Osteocyte (in vitro differentiated cells): ENCODE measurements at regions not wholly inside any gene's neighbourhood (a gene's known extent, or its start where the extent isn't known, plus 50 kb on each side); places are given as distances from the start of the nearest gene placed in this dataset.
A peak's percentile ranks its signal among the peaks of the same experiment; 100 is the strongest.

ENCODE experiments used
- DNase-seq: peaks from one replicate; pipeline ENCODE4 v3.0.0; 2021; ENCODE audit warnings: mixed read lengths; ENCODE audit not compliant: unreplicated experiment; ENCODE audit errors: extremely low spot score
- H3K27ac Mint-ChIP-seq: one replicate; pipeline ENCODE4 v1.8.0; 2021; ENCODE audit warnings: mild to moderate bottlenecking, mixed read lengths; ENCODE audit not compliant: unreplicated experiment
- H3K27me3 Mint-ChIP-seq: one replicate; pipeline ENCODE4 v1.8.0; 2021; ENCODE audit warnings: mixed read lengths; ENCODE audit not compliant: unreplicated experiment
- H3K36me3 Mint-ChIP-seq: one replicate; pipeline ENCODE4 v1.8.0; 2021; ENCODE audit warnings: mixed read lengths; ENCODE audit not compliant: unreplicated experiment
- H3K4me1 Mint-ChIP-seq: one replicate; pipeline ENCODE4 v1.8.0; 2021; ENCODE audit warnings: mixed read lengths; ENCODE audit not compliant: unreplicated experiment
- H3K4me3 Mint-ChIP-seq: one replicate; pipeline ENCODE4 v1.8.0; 2021; ENCODE audit warnings: mild to moderate bottlenecking, moderate library complexity, mixed read lengths; ENCODE audit not compliant: unreplicated experiment
- H3K9me3 Mint-ChIP-seq: one replicate; pipeline ENCODE4 v1.8.0; 2021; ENCODE audit warnings: mixed read lengths; ENCODE audit not compliant: unreplicated experiment
- CTCF ChIP-seq: fragments of 200-600 bp; sonication (generic); IDR thresholded peaks from 2 replicates; pipeline ENCODE4 v1.5.0; 2021; ENCODE audit warnings: antibody characterized with exemption, mild to moderate bottlenecking, moderate library complexity

GRCh38 chr4:112898357-112899141 lies 150.9 kb upstream of the ANK2 start:
- Mint-ChIP-seq H3K9me3 (no peaks in the 10 kb centered on the region), H3K27ac (peak overlapping the region; percentile 59), H3K4me3 (no peak overlapping the region), H3K4me1 (peaks cover 23% of the 10 kb centered on the region), H3K27me3 (peaks cover 4% of the 10 kb centered on the region), H3K36me3 (no peaks in the 10 kb centered on the region)
- no peak for DNase-seq
- TF ChIP-seq CTCF: no peak

- peaks cover 23% of the 10 kb centered on the region for H3K4me1 Mint-ChIP-seq
- H3K9me3 Mint-ChIP-seq: no peaks in the 10 kb centered on the region
- H3K27me3 Mint-ChIP-seq: peaks cover 4% of the 10 kb centered on the region
- H3K27ac Mint-ChIP-seq: no peak overlapping the region
- no peak overlapping the region for H3K4me3 Mint-ChIP-seq
- TF ChIP-seq CTCF: no peak
- no peak for DNase-seq
- H3K36me3 Mint-ChIP-seq: no peaks in the 10 kb centered on the region
Measured at GRCh38 chr4:112900416-112900815, 149.0 kb upstream of the ANK2 start.

DNA sequence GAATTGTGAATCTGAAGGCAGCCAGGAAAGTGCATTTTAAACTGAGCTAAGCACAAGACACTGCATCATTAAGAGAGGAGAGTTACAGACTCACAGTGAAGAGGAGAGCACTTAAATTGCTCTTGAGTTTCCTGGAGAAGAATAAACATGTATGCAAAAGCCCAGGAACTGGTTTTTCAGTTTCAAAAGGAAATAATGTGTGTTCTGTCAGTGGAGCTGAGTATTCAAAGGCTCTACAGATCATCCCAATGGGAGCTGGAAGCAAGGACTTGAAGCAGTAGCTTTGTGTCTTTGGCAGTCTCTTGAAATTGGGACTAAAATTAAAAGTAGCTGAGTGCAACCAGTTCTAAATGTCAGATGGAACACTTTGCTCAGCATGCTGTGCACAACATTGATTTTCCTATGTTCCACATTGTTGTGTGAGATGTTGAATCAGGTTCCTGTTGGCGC lies 147.5 kb upstream of the ANK2 start:
- Mint-ChIP-seq H3K27ac (no peak overlapping the region), H3K4me3 (no peak overlapping the region), H3K36me3 (no peaks in the 10 kb centered on the region), H3K9me3 (no peaks in the 10 kb centered on the region), H3K4me1 (peaks cover 9% of the 10 kb centered on the region), H3K27me3 (peaks cover 4% of the 10 kb centered on the region)
- no peak for TF ChIP-seq CTCF
- no peak for DNase-seq

GRCh38 chr4:112905728-112906127 lies 143.7 kb upstream of the ANK2 start:
- peaks cover 14% of the 10 kb centered on the region for H3K4me1 Mint-ChIP-seq
- H3K27ac Mint-ChIP-seq: no peak overlapping the region
- no peaks in the 10 kb centered on the region for H3K9me3 Mint-ChIP-seq
- no peak overlapping the region for H3K4me3 Mint-ChIP-seq
- H3K27me3 Mint-ChIP-seq: no peaks in the 10 kb centered on the region
- no peak for DNase-seq
- TF ChIP-seq CTCF: no peak
- H3K36me3 Mint-ChIP-seq: no peaks in the 10 kb centered on the region

DNA sequence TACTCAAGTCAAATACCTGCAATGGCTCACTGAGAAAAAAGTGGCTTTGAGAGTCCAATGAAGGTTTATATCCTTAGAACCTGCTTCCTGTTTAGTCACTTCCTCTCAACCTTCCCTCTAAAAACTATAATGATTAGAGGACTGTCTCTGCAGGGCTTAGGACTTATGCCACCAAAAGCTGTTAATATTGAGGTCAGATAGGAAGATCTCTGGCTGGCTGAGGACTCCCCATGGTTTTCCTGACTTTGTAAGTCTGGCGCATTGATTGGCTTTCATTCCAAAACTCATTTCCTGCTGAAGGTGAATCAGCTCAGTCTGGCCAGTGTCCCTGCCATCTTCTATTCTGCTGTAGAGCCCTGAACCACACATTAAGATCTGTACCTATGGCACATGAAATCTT lies 140.9 kb upstream of the ANK2 start:
- Mint-ChIP-seq H3K27me3 (no peaks in the 10 kb centered on the region), H3K4me3 (no peak overlapping the region), H3K9me3 (no peaks in the 10 kb centered on the region), H3K4me1 (peaks cover 14% of the 10 kb centered on the region), H3K27ac (no peak overlapping the region), H3K36me3 (no peaks in the 10 kb centered on the region)
- DNase-seq: no peak
- TF ChIP-seq CTCF: no peak
